Thyroid gland (tissue), 4 donors: ENCODE measurements at regions not wholly inside any gene's neighbourhood (a gene's known extent, or its start where the extent isn't known, plus 50 kb on each side); places are given as distances from the start of the nearest gene placed in this dataset.

Experiments
- DNase-seq, 2 donors: peaks; one replicate each; pipeline ENCODE4 v3.0.0-alpha.2; 2019
- H3K27ac ChIP-seq, 3 donors: fragments of 200-600 bp; sonication (generic); 1 replicate in 2 of 3; 2 replicates in 1 of 3; pipeline ENCODE4 v1.5.1; 2016 to 2019; ENCODE audit warnings: mild to moderate bottlenecking in 1 of 3, moderate library complexity in 1 of 3
- H3K27me3 ChIP-seq: fragments of 200-600 bp; sonication (generic); one replicate; pipeline ENCODE4 v1.5.1; 2019
- H3K36me3 ChIP-seq, 2 donors: fragments of 200-600 bp; sonication (generic); one replicate each; pipeline ENCODE4 v1.5.1; 2016 to 2019
- H3K4me1 ChIP-seq, 2 donors: fragments of 200-600 bp; sonication (generic); one replicate each; pipeline ENCODE4 v1.5.1; 2017 to 2019
- H3K4me3 ChIP-seq, 3 donors: fragments of 200-600 bp; sonication (generic); replicated peaks in 1 of 3; 1 replicate in 2 of 3; 2 replicates in 1 of 3; pipeline ENCODE4 v1.5.1; 2016; ENCODE audit warnings: mild to moderate bottlenecking in 1 of 3
- H3K9me3 ChIP-seq: fragments of 200-600 bp; sonication (generic); one replicate; pipeline ENCODE4 v1.5.1; 2017
- CTCF ChIP-seq, 6 experiments: fragments of 200-600 bp in 3 of 6; fragments of 450-650 bp in 3 of 6; sonication (generic) in 3 of 6; IDR thresholded peaks; one replicate each; pipeline ENCODE4 v1.5.1; 2016 to 2019; ENCODE audit warnings: antibody characterized with exemption in 6 of 6, mild to moderate bottlenecking in 2 of 6, inconsistent platforms in 1 of 6, moderate library complexity in 1 of 6
- POLR2A ChIP-seq, 2 donors: fragments of 450-650 bp; IDR thresholded peaks; one replicate each; pipeline ENCODE4 v1.6.1; 2017; ENCODE audit warnings: antibody characterized with exemption in 2 of 2, mild to moderate bottlenecking in 2 of 2, moderate library complexity in 1 of 2
- WGBS, 2 donors: methylation state at CpG; one replicate each; pipeline ENCODE4 v1.1.5; 2017; 5-methylcytosine and 5-hydroxymethylcytosine counted together
- intact Hi-C: fragments of 100-400 bp; cut with DNase I; formaldehyde crosslinking; loops from one replicate; pipeline ENCODE4 v1.15.1; 2023

GRCh38 chr9:26513730-26514129 lies 378.9 kb downstream of the CAAP1 start:
- peak in 1 of 2 donors; percentile 4 for DNase-seq
- Histone ChIP-seq H3K4me1 (no peaks in the 10 kb centered on the region), H3K9me3 (no peaks in the 10 kb centered on the region), H3K36me3 (no peaks in the 10 kb centered on the region), H3K4me3 (no peak overlapping the region), H3K27ac (no peak overlapping the region), H3K27me3 (no peaks in the 10 kb centered on the region)
- WGBS, 2 donors = 60 to 68% methylated on average over 4 of the region's 4 CpGs
- no peak for TF ChIP-seq CTCF (IDR thresholded peaks at IDR 0.05)
- no peak for TF ChIP-seq POLR2A (IDR thresholded peaks at IDR 0.05)
- intact Hi-C loops = no loop called here

GRCh38 chr9:26510137-26510536 lies 382.5 kb downstream of the CAAP1 start:
- Histone ChIP-seq H3K4me1 (no peaks in the 10 kb centered on the region), H3K4me3 (no peak overlapping the region), H3K9me3 (no peaks in the 10 kb centered on the region), H3K27me3 (no peaks in the 10 kb centered on the region), H3K36me3 (no peaks in the 10 kb centered on the region), H3K27ac (no peak overlapping the region)
- intact Hi-C loops = no loop called here
- DNase-seq = no peak
- 61 to 64% methylated on average over 3 of the region's 3 CpGs for WGBS, 2 donors
- TF ChIP-seq CTCF (IDR thresholded peaks at IDR 0.05) = no peak

GRCh38 chr9:26508897-26509296 lies 383.7 kb downstream of the CAAP1 start:
- H3K27me3 ChIP-seq = no peaks in the 10 kb centered on the region

GRCh38 chr9:26504057-26504456 lies 388.5 kb downstream of the CAAP1 start:
- no peak for TF ChIP-seq POLR2A (IDR thresholded peaks at IDR 0.05)
- no peak for TF ChIP-seq CTCF (IDR thresholded peaks at IDR 0.05)
- no peak overlapping the region for H3K27ac ChIP-seq
- H3K36me3 ChIP-seq = no peaks in the 10 kb centered on the region
- H3K4me1 ChIP-seq = no peaks in the 10 kb centered on the region
- 18 to 27% methylated on average over 2 of the region's 2 CpGs for WGBS, 2 donors
- H3K9me3 ChIP-seq = no peaks in the 10 kb centered on the region
- no peak for DNase-seq
- H3K4me3 ChIP-seq = no peak overlapping the region
- H3K27me3 ChIP-seq = no peaks in the 10 kb centered on the region
- intact Hi-C loops = no loop called here

More at GRCh38 chr9:26508897-26509296, 383.7 kb downstream of the CAAP1 start:
- intact Hi-C loops = no loop called here
- 92 to 93% methylated on average over 3 of the region's 3 CpGs for WGBS, 2 donors
- no peaks in the 10 kb centered on the region for H3K4me1 ChIP-seq
- no peak for DNase-seq
- TF ChIP-seq CTCF (IDR thresholded peaks at IDR 0.05) (no peak), POLR2A (IDR thresholded peaks at IDR 0.05) (no peak)
- no peaks in the 10 kb centered on the region for H3K36me3 ChIP-seq
- H3K27ac ChIP-seq = no peak overlapping the region
- no peaks in the 10 kb centered on the region for H3K9me3 ChIP-seq
- H3K4me3 ChIP-seq = no peak overlapping the region

GRCh38 chr9:26502311-26502710 lies 390.3 kb downstream of the CAAP1 start:
- no peaks in the 10 kb centered on the region for H3K9me3 ChIP-seq
- WGBS, 2 donors = 82 to 84% methylated on average over 3 of the region's 3 CpGs
- TF ChIP-seq CTCF (IDR thresholded peaks at IDR 0.05) (peak in 2 of 6 experiments; percentile 19 to 47), POLR2A (IDR thresholded peaks at IDR 0.05) (no peak)
- H3K27ac ChIP-seq = no peak overlapping the region
- no peak overlapping the region for H3K4me3 ChIP-seq
- DNase-seq = no peak
- H3K36me3 ChIP-seq = no peaks in the 10 kb centered on the region
- H3K4me1 ChIP-seq = no peaks in the 10 kb centered on the region
- intact Hi-C loops = no loop called here
- no peaks in the 10 kb centered on the region for H3K27me3 ChIP-seq
